ENCODE measurements at regions not wholly inside any gene's neighbourhood (a gene's known extent, or its start where the extent isn't known, plus 50 kb on each side); places are given as distances from the start of the nearest gene placed in this dataset.

DNA sequence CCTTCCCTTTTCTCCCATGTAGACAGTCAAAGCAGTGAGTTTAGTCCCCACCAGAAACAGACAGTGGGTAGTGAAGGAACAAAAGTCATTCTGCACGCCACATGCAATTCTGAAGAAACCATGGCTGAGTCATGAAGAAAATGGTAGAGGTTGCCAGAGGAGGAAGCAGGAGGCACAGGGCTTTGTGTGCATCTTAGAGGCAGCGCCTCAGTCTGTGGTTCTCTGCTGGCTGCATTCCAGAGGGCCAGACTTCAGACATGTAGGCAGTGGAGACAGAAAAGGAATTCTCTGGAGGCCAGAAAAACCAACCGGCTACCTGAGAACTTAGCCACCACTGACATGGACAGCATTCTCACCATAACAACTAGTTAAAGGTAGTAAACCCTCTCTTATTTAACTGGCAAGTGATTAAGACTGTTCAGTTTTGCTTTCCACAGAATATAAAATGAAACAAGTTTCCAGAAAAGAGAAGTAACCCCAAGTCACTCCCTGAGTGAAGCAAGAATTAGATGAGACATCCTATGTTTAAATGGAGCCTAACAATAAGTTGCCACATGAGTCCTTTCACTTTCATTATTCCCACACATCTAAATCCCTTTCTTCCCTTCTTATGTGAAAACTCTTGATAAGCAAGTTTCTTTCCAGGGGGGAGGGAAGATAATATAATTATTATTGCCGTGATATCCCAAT is 556.1 kb downstream of the SOX6 start:
- ChIA-PET CTCF (no interaction called here), POLR2A (no interaction called here)
- peak; percentile 64 for DNase-seq (ENCODE audit: low read depth, low spot score)
- no peak overlapping the region for H3K4me3 ChIP-seq (ENCODE audit: low read depth, low read length)
- TF ChIP-seq, protein P1, sequence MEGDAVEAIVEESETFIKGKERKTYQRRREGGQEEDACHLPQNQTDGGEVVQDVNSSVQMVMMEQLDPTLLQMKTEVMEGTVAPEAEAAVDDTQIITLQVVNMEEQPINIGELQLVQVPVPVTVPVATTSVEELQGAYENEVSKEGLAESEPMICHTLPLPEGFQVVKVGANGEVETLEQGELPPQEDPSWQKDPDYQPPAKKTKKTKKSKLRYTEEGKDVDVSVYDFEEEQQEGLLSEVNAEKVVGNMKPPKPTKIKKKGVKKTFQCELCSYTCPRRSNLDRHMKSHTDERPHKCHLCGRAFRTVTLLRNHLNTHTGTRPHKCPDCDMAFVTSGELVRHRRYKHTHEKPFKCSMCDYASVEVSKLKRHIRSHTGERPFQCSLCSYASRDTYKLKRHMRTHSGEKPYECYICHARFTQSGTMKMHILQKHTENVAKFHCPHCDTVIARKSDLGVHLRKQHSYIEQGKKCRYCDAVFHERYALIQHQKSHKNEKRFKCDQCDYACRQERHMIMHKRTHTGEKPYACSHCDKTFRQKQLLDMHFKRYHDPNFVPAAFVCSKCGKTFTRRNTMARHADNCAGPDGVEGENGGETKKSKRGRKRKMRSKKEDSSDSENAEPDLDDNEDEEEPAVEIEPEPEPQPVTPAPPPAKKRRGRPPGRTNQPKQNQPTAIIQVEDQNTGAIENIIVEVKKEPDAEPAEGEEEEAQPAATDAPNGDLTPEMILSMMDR (IDR thresholded peaks at IDR 0.05; ENCODE audit: insufficient read depth, low read length, missing control alignments), result no peak

DNA sequence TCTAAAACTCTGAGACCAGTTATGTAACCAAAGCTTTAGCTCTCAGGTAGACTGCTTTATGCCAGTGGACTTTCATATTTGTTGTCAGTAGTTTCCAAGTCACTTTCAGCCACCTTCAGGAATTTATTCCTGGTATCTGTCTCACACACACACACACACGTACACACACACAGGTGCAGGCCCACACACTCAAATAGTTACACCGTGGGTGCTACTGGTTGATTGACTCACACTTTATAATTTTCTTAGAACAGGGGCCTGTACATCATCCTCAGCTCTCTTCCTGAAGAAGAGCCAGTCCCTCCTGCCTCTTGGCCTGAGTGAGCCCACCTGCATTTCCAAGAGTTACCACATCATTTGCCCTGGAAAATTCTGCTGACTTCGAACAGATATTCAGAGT is 555.2 kb downstream of the SOX6 start:
- DNase-seq (ENCODE audit: low read depth, low spot score), result no peak
- H3K4me3 ChIP-seq (ENCODE audit: low read depth, low read length), result no peak overlapping the region
- CTCF ChIA-PET, result interaction anchor here (1.5 kb wide), 1 partner anchor 17 kb away, joined by 4 read pairs; no protein-coding TSS in a partner anchor
- POLR2A ChIA-PET, result no interaction called here
- TF ChIP-seq, protein P1 (IDR thresholded peaks at IDR 0.05; ENCODE audit: insufficient read depth, low read length, missing control alignments), result no peak

DNA sequence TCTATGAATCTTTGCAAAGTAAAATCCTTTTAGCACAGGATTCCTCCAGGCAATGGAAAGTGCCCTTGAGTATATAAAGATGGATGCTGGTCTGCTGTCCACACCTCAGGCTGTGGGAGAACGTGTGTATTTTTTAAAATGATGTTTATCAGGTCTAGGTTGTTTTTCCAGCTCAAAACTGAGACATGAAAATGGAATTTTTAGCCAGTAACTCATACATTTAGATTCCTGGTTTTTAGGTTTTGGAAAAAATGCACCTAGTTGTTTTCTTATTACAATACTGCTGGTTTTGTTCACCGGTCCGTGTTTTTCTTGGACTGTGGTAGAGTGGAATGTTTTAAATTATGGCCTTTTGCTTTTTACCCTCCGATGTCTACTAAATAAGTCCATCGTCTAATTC is 554.7 kb downstream of the SOX6 start:
- CTCF ChIA-PET, result interaction anchor here (1.5 kb wide), 1 partner anchor 16 kb away, joined by 4 read pairs; no protein-coding TSS in a partner anchor
- DNase-seq (ENCODE audit: low read depth, low spot score), result no peak
- POLR2A ChIA-PET, result interaction anchor here (1.0 kb wide), 1 partner anchor 9 kb away, joined by 3 read pairs; no protein-coding TSS in a partner anchor
- no peak overlapping the region for H3K4me3 ChIP-seq (ENCODE audit: low read depth, low read length)
- TF ChIP-seq, protein P1 (IDR thresholded peaks at IDR 0.05; ENCODE audit: insufficient read depth, low read length, missing control alignments), result no peak

DNA sequence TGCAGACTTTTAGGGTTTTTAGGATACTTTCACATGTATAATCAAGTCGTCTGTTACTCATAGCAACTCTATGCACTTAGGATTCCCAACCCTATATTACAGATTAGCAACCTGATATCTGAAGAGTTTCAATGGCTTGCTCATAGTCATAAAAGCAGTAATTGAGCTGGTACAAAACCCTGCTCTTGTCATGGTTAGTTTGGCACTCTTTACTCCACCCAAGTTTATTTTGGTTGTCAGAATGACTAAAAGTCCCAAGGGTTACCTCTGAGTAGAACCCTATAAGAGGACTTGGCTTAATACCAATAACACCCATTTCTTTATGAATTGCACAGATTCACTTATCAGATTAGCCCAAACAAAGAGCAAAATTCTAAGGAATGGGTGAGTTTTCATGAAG is 550.6 kb downstream of the SOX6 start:
- DNase-seq (ENCODE audit: low read depth, low spot score), result no peak
- TF ChIP-seq, protein P1 (IDR thresholded peaks at IDR 0.05; ENCODE audit: insufficient read depth, low read length, missing control alignments), result no peak
- H3K4me3 ChIP-seq (ENCODE audit: low read depth, low read length), result no peak overlapping the region
- ChIA-PET CTCF (no interaction called here), POLR2A (no interaction called here)

DNA sequence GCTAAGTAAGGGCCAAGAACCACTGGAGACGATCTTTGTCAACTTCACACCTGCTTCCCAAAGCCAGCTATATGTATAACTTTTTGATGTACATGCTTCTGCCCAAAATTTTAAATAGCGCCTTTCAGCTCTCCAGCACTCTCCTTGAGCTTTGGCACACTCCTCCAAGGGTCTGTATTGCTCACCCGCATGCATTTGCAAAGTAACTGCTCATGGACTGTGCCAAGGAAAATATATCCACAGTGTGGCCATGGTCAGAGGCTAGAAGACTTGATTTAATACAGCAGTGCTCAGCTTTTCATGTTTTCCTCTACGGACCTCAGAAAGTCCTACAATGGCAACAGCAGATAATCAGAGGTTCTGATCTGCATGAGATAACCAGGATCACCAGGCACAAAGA is 550.1 kb downstream of the SOX6 start:
- TF ChIP-seq, protein P1 (IDR thresholded peaks at IDR 0.05; ENCODE audit: insufficient read depth, low read length, missing control alignments), result no peak
- ChIA-PET POLR2A (no interaction called here), CTCF (no interaction called here)
- H3K4me3 ChIP-seq (ENCODE audit: low read depth, low read length), result no peak overlapping the region
- no peak for DNase-seq (ENCODE audit: low read depth, low spot score)

DNA sequence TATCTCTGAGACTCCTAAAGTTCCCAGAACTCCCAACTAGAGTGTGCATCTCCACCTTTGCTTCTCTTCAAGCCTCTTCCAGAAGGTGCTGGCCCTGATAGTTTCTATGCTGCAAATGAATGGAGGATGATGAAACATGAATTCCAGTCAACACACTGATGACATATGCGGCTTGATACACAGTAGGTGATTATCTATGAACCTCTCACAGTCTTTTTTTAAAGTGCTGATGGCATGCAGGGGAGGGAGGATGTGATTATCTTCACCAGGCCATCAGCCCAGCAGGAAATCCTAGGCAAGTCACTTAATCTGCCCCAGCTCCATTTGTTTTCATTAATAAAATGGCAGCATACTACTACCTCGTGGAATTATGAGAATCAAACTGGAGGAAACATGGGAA is 548.5 kb downstream of the SOX6 start:
- ChIA-PET CTCF (interaction anchor here (1.3 kb wide), 1 partner anchor 13 kb away, joined by 3 read pairs; no protein-coding TSS in a partner anchor), POLR2A (no interaction called here)
- DNase-seq (ENCODE audit: low read depth, low spot score), result no peak
- TF ChIP-seq, protein P1 (IDR thresholded peaks at IDR 0.05; ENCODE audit: insufficient read depth, low read length, missing control alignments), result no peak
- no peak overlapping the region for H3K4me3 ChIP-seq (ENCODE audit: low read depth, low read length)
